ENCODE measurements at regions not wholly inside any gene's neighbourhood (a gene's known extent, or its start where the extent isn't known, plus 50 kb on each side); places are given as distances from the start of the nearest gene placed in this dataset.

GRCh38 chr4:149214301-149214700 lies 601.3 kb downstream of the IQCM start:
- DNase-seq (ENCODE audit: insufficient read length, low spot score) (no peak), FAIRE-seq (no peak)
- no peak for TF ChIP-seq CTCF (IDR thresholded peaks at IDR 0.05; ENCODE audit: insufficient read depth, missing control alignments)

GRCh38 chr4:149211876-149212275 lies 603.8 kb downstream of the IQCM start:
- FAIRE-seq = no peak
- no peak for TF ChIP-seq CTCF (IDR thresholded peaks at IDR 0.05; ENCODE audit: insufficient read depth, missing control alignments)
- no peak for DNase-seq (ENCODE audit: insufficient read length, low spot score)

GRCh38 chr4:149203256-149204001 lies 612.2 kb downstream of the IQCM start:
- DNase-seq (ENCODE audit: insufficient read length, low spot score) (no peak), FAIRE-seq (no peak)
- TF ChIP-seq CTCF (IDR thresholded peaks at IDR 0.05; ENCODE audit: insufficient read depth, missing control alignments) = no peak

GRCh38 chr4:149202117-149202516 lies 613.5 kb downstream of the IQCM start:
- no peak for DNase-seq (ENCODE audit: insufficient read length, low spot score)
- FAIRE-seq = no peak
- no peak for TF ChIP-seq CTCF (IDR thresholded peaks at IDR 0.05; ENCODE audit: insufficient read depth, missing control alignments)

- no peak for TF ChIP-seq CTCF (IDR thresholded peaks at IDR 0.05; ENCODE audit: insufficient read depth, missing control alignments)
- DNase-seq (ENCODE audit: insufficient read length, low spot score) = no peak
- no peak for FAIRE-seq
Observed at GRCh38 chr4:149199594-149199993, 616.0 kb downstream of the IQCM start.

GRCh38 chr4:149194061-149194460 lies 621.6 kb downstream of the IQCM start:
- FAIRE-seq (no peak), DNase-seq (ENCODE audit: insufficient read length, low spot score) (no peak)
- no peak for TF ChIP-seq CTCF (IDR thresholded peaks at IDR 0.05; ENCODE audit: insufficient read depth, missing control alignments)

- FAIRE-seq (no peak), DNase-seq (ENCODE audit: insufficient read length, low spot score) (no peak)
- TF ChIP-seq CTCF (IDR thresholded peaks at IDR 0.05; ENCODE audit: insufficient read depth, missing control alignments) = no peak
Observed at GRCh38 chr4:149187726-149188125, 627.9 kb downstream of the IQCM start.
